Mesothelial cell of epicardium (in vitro differentiated cells): ENCODE measurements at regions not wholly inside any gene's neighbourhood (a gene's known extent, or its start where the extent isn't known, plus 50 kb on each side); places are given as distances from the start of the nearest gene placed in this dataset.

Experiments used
- DNase-seq, 2 experiments: peaks; one replicate each; pipeline ENCODE4 v3.0.0; 2021; ENCODE audit warnings: low spot score in 2 of 2; ENCODE audit not compliant: unreplicated experiment in 2 of 2
- H3K27ac Mint-ChIP-seq: 2 replicates; pipeline ENCODE4 v1.8.0; 2021; ENCODE audit warnings: mixed read lengths
- H3K27me3 Mint-ChIP-seq: 2 replicates; pipeline ENCODE4 v1.8.0; 2021; ENCODE audit warnings: low read depth, mixed read lengths
- H3K36me3 Mint-ChIP-seq: 2 replicates; pipeline ENCODE4 v1.8.0; 2021; ENCODE audit warnings: mixed read lengths
- H3K4me1 Mint-ChIP-seq: 2 replicates; pipeline ENCODE4 v1.8.0; 2021; ENCODE audit warnings: mixed read lengths
- H3K4me3 Mint-ChIP-seq: 2 replicates; pipeline ENCODE4 v1.8.0; 2021; ENCODE audit warnings: mild to moderate bottlenecking, moderate library complexity, mixed read lengths
- H3K9me3 Mint-ChIP-seq: 2 replicates; pipeline ENCODE4 v1.8.0; 2021; ENCODE audit warnings: mixed read lengths
- TF ChIP-seq, protein P1 (sequence below): fragments of 200-600 bp; sonication (generic); IDR thresholded peaks from one replicate; pipeline ENCODE4 v1.5.0; 2021; ENCODE audit warnings: antibody characterized with exemption; ENCODE audit not compliant: unreplicated experiment

DNA sequence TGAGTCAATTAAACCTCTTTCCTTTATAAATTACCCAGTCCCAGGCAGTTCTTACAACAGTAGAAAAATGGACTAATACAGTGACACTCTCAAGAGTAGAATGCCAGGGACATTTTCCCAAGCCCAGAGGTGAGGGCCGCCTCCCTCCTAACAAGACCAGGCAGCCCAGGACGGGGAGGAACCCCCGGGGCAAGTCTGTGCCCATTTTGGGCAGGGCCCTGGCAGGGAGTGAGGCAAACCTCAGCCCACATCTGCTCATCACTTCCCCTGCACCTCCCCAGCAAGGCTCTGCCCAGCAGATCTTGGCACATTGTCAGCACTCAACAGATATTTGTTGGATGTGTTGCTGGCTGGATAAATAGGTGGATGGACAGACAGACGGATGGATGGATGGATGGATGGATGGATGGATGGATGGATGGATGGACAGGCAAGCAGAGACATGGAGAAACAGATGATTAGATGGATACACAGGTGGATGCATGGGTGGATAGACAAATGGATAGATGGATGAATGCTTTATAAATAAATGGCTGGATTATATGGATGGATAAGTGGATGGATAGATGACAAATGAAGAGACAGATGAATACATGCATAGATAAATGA, 271.3 kb downstream of the PARN start:
- DNase-seq: no peak

DNA sequence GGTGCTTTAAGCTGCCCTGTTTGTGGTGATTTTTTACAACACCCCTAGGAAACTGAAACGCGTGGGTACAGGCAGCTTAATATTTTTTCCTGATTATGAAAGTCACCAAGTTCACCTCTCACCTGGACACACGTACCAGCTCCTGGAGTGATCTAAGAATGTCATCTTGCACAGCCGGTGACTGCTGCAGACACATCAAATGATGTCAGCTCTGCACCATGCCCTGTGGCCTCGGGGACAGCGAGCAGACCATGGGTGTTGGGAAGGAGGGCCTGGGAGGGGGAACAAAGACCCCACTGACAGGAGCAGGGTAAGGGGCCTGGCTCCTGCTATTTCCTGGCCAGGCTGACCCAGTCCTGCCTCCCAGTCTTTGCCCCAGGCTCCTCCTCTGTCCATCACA, 272.7 kb downstream of the PARN start:
- no peaks in the 10 kb centered on the region for H3K36me3 Mint-ChIP-seq
- DNase-seq: no peak
- TF ChIP-seq, protein P1, sequence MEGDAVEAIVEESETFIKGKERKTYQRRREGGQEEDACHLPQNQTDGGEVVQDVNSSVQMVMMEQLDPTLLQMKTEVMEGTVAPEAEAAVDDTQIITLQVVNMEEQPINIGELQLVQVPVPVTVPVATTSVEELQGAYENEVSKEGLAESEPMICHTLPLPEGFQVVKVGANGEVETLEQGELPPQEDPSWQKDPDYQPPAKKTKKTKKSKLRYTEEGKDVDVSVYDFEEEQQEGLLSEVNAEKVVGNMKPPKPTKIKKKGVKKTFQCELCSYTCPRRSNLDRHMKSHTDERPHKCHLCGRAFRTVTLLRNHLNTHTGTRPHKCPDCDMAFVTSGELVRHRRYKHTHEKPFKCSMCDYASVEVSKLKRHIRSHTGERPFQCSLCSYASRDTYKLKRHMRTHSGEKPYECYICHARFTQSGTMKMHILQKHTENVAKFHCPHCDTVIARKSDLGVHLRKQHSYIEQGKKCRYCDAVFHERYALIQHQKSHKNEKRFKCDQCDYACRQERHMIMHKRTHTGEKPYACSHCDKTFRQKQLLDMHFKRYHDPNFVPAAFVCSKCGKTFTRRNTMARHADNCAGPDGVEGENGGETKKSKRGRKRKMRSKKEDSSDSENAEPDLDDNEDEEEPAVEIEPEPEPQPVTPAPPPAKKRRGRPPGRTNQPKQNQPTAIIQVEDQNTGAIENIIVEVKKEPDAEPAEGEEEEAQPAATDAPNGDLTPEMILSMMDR: no peak
- no peaks in the 10 kb centered on the region for H3K9me3 Mint-ChIP-seq
- peaks cover 54% of the 10 kb centered on the region for H3K27me3 Mint-ChIP-seq
- H3K4me1 Mint-ChIP-seq: peaks cover 4% of the 10 kb centered on the region
- no peak overlapping the region for H3K27ac Mint-ChIP-seq
- H3K4me3 Mint-ChIP-seq: no peak overlapping the region

More for the DNA sequence above, 271.3 kb downstream of the PARN start:
- no peak overlapping the region for H3K4me3 Mint-ChIP-seq
- no peaks in the 10 kb centered on the region for H3K9me3 Mint-ChIP-seq
- H3K27me3 Mint-ChIP-seq: peaks cover 50% of the 10 kb centered on the region
- H3K27ac Mint-ChIP-seq: no peak overlapping the region
- TF ChIP-seq, protein P1: no peak
- no peaks in the 10 kb centered on the region for H3K36me3 Mint-ChIP-seq
- peaks cover 9% of the 10 kb centered on the region for H3K4me1 Mint-ChIP-seq

DNA sequence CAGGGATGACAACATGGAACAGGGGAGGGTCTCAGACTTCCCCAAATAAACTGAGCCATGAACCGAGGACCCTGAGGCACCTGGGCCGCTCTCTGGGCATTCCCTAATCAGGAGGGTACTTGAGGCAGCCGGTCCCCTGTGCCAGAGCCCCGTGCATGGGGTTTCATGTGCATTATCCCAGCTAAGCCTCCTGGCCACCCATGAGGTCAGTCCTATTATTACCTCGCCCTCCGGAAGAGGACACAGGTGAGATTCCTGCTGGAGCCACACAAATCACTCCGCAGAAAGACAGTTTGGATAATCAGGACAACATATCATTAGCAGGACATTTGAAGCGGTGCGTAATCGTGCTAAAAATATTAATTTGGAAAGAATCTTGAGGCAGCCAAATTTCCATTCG, 274.0 kb downstream of the PARN start:
- peaks cover 4% of the 10 kb centered on the region for H3K4me1 Mint-ChIP-seq
- no peak for DNase-seq
- H3K36me3 Mint-ChIP-seq: no peaks in the 10 kb centered on the region
- TF ChIP-seq, protein P1: no peak
- H3K9me3 Mint-ChIP-seq: no peaks in the 10 kb centered on the region
- peaks cover 51% of the 10 kb centered on the region for H3K27me3 Mint-ChIP-seq
- no peak overlapping the region for H3K4me3 Mint-ChIP-seq
- H3K27ac Mint-ChIP-seq: no peak overlapping the region

DNA sequence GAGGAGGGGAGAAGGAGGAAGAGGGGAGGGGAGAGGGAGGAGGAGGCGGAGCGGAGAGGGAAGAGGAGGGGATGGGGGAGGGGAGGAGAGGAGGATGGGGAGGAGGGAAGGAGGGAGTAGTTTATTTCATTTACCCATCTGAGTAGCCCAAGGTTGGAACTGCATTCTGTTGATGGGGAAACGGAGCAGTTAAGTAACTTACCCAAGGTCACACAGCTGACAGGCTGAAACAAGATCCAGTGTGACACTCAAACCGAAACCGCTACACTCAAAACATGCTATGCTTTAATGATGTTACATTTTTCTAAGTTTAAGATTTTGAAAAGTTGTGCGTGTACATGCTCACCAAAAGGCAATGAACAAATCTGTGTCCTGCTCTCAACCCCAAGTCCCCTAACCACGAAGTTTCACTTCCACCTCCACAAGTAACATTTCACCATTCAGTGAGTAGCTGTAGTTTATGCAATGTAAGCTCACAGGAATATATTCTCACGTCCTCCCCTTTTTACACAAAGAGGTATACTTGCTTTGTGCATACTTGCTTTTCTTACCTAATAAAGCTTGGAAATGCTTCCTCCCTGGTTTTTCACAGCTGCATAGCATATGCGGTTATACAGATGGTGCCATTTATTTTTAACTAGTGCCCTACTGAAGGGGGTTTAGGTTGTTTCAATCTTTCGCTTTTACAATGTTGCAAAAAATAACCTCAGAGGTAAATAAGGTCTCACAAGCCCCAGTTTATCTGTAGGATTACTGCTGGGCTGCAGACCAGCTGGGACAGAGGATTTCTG, 275.3 kb downstream of the PARN start:
- DNase-seq: no peak
- Mint-ChIP-seq H3K4me1 (peaks cover 4% of the 10 kb centered on the region), H3K9me3 (no peaks in the 10 kb centered on the region), H3K27ac (no peak overlapping the region), H3K27me3 (peaks cover 42% of the 10 kb centered on the region), H3K4me3 (no peak overlapping the region), H3K36me3 (no peaks in the 10 kb centered on the region)
- TF ChIP-seq, protein P1: no peak

DNA sequence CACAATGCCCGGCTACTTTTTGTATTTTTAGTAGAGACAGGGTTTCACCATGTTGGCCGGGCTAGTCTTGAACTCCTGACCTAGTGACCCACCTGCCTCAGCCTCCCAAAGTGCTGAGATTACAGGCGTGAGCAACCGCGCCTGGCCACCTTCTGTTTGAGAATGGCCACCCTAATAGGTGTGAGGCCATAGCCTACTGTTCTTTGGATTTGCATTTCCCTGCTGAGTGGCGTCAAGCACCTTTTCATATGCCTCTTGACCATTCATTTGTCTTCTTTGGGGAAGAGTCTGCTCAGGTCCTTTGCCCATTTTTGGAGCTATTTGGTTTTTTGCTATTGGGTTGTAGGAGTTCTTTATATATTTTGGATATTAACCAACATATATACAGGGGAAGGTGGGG, 276.7 kb downstream of the PARN start:
- no peaks in the 10 kb centered on the region for H3K36me3 Mint-ChIP-seq
- TF ChIP-seq, protein P1: no peak
- no peak overlapping the region for H3K4me3 Mint-ChIP-seq
- H3K27ac Mint-ChIP-seq: no peak overlapping the region
- H3K9me3 Mint-ChIP-seq: no peaks in the 10 kb centered on the region
- peaks cover 4% of the 10 kb centered on the region for H3K4me1 Mint-ChIP-seq
- H3K27me3 Mint-ChIP-seq: peaks cover 34% of the 10 kb centered on the region
- no peak for DNase-seq
